ENCODE measurements at regions not wholly inside any gene's neighbourhood (a gene's known extent, or its start where the extent isn't known, plus 50 kb on each side); places are given as distances from the start of the nearest gene placed in this dataset.

- no peaks in the 10 kb centered on the region for H3K9me3 Mint-ChIP-seq
- no peak overlapping the region for H3K4me3 Mint-ChIP-seq
- H3K27me3 Mint-ChIP-seq = peaks cover 9% of the 10 kb centered on the region
- no peaks in the 10 kb centered on the region for H3K4me1 Mint-ChIP-seq (ENCODE audit: low read depth)
- H3K36me3 Mint-ChIP-seq (ENCODE audit: low read depth) = no peaks in the 10 kb centered on the region
- H3K27ac Mint-ChIP-seq = no peak overlapping the region
Measured at GRCh38 chr7:155167706-155168365, 97.7 kb downstream of the HTR5A start.

- no peaks in the 10 kb centered on the region for H3K9me3 Mint-ChIP-seq
- H3K4me1 Mint-ChIP-seq (ENCODE audit: low read depth) = no peaks in the 10 kb centered on the region
- no peak overlapping the region for H3K27ac Mint-ChIP-seq
- H3K27me3 Mint-ChIP-seq = peaks cover 5% of the 10 kb centered on the region
- H3K4me3 Mint-ChIP-seq = no peak overlapping the region
- H3K36me3 Mint-ChIP-seq (ENCODE audit: low read depth) = no peaks in the 10 kb centered on the region
Measured at GRCh38 chr7:155168597-155169480, 98.7 kb downstream of the HTR5A start.

GRCh38 chr7:155169498-155170065 is 99.5 kb downstream of the HTR5A start:
- H3K36me3 Mint-ChIP-seq (ENCODE audit: low read depth) = no peaks in the 10 kb centered on the region
- peaks cover 3% of the 10 kb centered on the region for H3K27me3 Mint-ChIP-seq
- H3K4me1 Mint-ChIP-seq (ENCODE audit: low read depth) = no peaks in the 10 kb centered on the region
- H3K4me3 Mint-ChIP-seq = no peak overlapping the region
- H3K9me3 Mint-ChIP-seq = no peaks in the 10 kb centered on the region
- H3K27ac Mint-ChIP-seq = no peak overlapping the region

GRCh38 chr7:155170331-155170730 is 100.2 kb downstream of the HTR5A start:
- Mint-ChIP-seq H3K4me3 (no peak overlapping the region), H3K27ac (no peak overlapping the region), H3K36me3 (ENCODE audit: low read depth) (no peaks in the 10 kb centered on the region), H3K9me3 (no peaks in the 10 kb centered on the region), H3K4me1 (ENCODE audit: low read depth) (no peaks in the 10 kb centered on the region), H3K27me3 (peaks cover 3% of the 10 kb centered on the region)

GRCh38 chr7:155172141-155172540 is 102.0 kb downstream of the HTR5A start:
- Mint-ChIP-seq H3K27me3 (no peaks in the 10 kb centered on the region), H3K4me3 (no peak overlapping the region), H3K27ac (no peak overlapping the region), H3K36me3 (ENCODE audit: low read depth) (no peaks in the 10 kb centered on the region), H3K4me1 (ENCODE audit: low read depth) (no peaks in the 10 kb centered on the region), H3K9me3 (no peaks in the 10 kb centered on the region)

GRCh38 chr7:155173905-155174304 is 103.8 kb downstream of the HTR5A start:
- no peaks in the 10 kb centered on the region for H3K9me3 Mint-ChIP-seq
- no peak overlapping the region for H3K27ac Mint-ChIP-seq
- H3K27me3 Mint-ChIP-seq = peaks cover 6% of the 10 kb centered on the region
- H3K36me3 Mint-ChIP-seq (ENCODE audit: low read depth) = no peaks in the 10 kb centered on the region
- H3K4me3 Mint-ChIP-seq = no peak overlapping the region
- no peaks in the 10 kb centered on the region for H3K4me1 Mint-ChIP-seq (ENCODE audit: low read depth)

GRCh38 chr7:155178096-155178495 is 108.0 kb downstream of the HTR5A start:
- peaks cover 11% of the 10 kb centered on the region for H3K27me3 Mint-ChIP-seq
- no peak overlapping the region for H3K27ac Mint-ChIP-seq
- no peaks in the 10 kb centered on the region for H3K4me1 Mint-ChIP-seq (ENCODE audit: low read depth)
- no peak overlapping the region for H3K4me3 Mint-ChIP-seq
- no peaks in the 10 kb centered on the region for H3K9me3 Mint-ChIP-seq
- no peaks in the 10 kb centered on the region for H3K36me3 Mint-ChIP-seq (ENCODE audit: low read depth)

GRCh38 chr7:155181768-155182167 is 111.6 kb downstream of the HTR5A start:
- Mint-ChIP-seq H3K9me3 (peaks cover 19% of the 10 kb centered on the region), H3K27me3 (peaks cover 22% of the 10 kb centered on the region), H3K4me1 (ENCODE audit: low read depth) (no peaks in the 10 kb centered on the region), H3K36me3 (ENCODE audit: low read depth) (peaks cover 15% of the 10 kb centered on the region), H3K4me3 (no peak overlapping the region), H3K27ac (no peak overlapping the region)

GRCh38 chr7:155182406-155182970 is 112.4 kb downstream of the HTR5A start:
- H3K4me1 Mint-ChIP-seq (ENCODE audit: low read depth) = no peaks in the 10 kb centered on the region
- peaks cover 22% of the 10 kb centered on the region for H3K27me3 Mint-ChIP-seq
- H3K27ac Mint-ChIP-seq = no peak overlapping the region
- no peak overlapping the region for H3K4me3 Mint-ChIP-seq
- peaks cover 15% of the 10 kb centered on the region for H3K36me3 Mint-ChIP-seq (ENCODE audit: low read depth)
- H3K9me3 Mint-ChIP-seq = peaks cover 19% of the 10 kb centered on the region

GRCh38 chr7:155183655-155184054 is 113.5 kb downstream of the HTR5A start:
- Mint-ChIP-seq H3K36me3 (ENCODE audit: low read depth) (peaks cover 15% of the 10 kb centered on the region), H3K27me3 (peaks cover 16% of the 10 kb centered on the region), H3K27ac (no peak overlapping the region), H3K4me1 (ENCODE audit: low read depth) (peaks cover 6% of the 10 kb centered on the region), H3K9me3 (peaks cover 19% of the 10 kb centered on the region), H3K4me3 (no peak overlapping the region)

- Mint-ChIP-seq H3K4me3 (no peak overlapping the region), H3K27ac (no peak overlapping the region), H3K9me3 (peaks cover 19% of the 10 kb centered on the region), H3K4me1 (ENCODE audit: low read depth) (peaks cover 14% of the 10 kb centered on the region), H3K27me3 (peaks cover 21% of the 10 kb centered on the region), H3K36me3 (ENCODE audit: low read depth) (peaks cover 15% of the 10 kb centered on the region)
Measured at GRCh38 chr7:155184923-155185322, 112.8 kb upstream of the INSIG1 start.

- peaks cover 22% of the 10 kb centered on the region for H3K27me3 Mint-ChIP-seq
Measured at GRCh38 chr7:155187061-155187785, 110.5 kb upstream of the INSIG1 start.

GRCh38 chr7:155188357-155188756 is 109.3 kb upstream of the INSIG1 start:
- H3K4me1 Mint-ChIP-seq (ENCODE audit: low read depth) = peaks cover 37% of the 10 kb centered on the region
- no peak overlapping the region for H3K27ac Mint-ChIP-seq
- H3K9me3 Mint-ChIP-seq = peaks cover 19% of the 10 kb centered on the region
- peaks cover 25% of the 10 kb centered on the region for H3K27me3 Mint-ChIP-seq
- no peak overlapping the region for H3K4me3 Mint-ChIP-seq
- peaks cover 15% of the 10 kb centered on the region for H3K36me3 Mint-ChIP-seq (ENCODE audit: low read depth)

More at GRCh38 chr7:155187061-155187785, 110.5 kb upstream of the INSIG1 start:
- H3K27ac Mint-ChIP-seq = no peak overlapping the region
- H3K36me3 Mint-ChIP-seq (ENCODE audit: low read depth) = peaks cover 15% of the 10 kb centered on the region
- peaks cover 19% of the 10 kb centered on the region for H3K9me3 Mint-ChIP-seq
- no peak overlapping the region for H3K4me3 Mint-ChIP-seq
- H3K4me1 Mint-ChIP-seq (ENCODE audit: low read depth) = peaks cover 28% of the 10 kb centered on the region

GRCh38 chr7:155188821-155189581 is 108.7 kb upstream of the INSIG1 start:
- peak overlapping the region; percentile 15 for H3K27ac Mint-ChIP-seq
- H3K4me1 Mint-ChIP-seq (ENCODE audit: low read depth) = peaks cover 43% of the 10 kb centered on the region
- H3K9me3 Mint-ChIP-seq = peaks cover 18% of the 10 kb centered on the region

More at GRCh38 chr7:155188821-155189581, 108.7 kb upstream of the INSIG1 start:
- Mint-ChIP-seq H3K36me3 (ENCODE audit: low read depth) (peaks cover 15% of the 10 kb centered on the region), H3K4me3 (no peak overlapping the region), H3K27me3 (peaks cover 25% of the 10 kb centered on the region)
